GM12878 (cell line): ENCODE measurements at regions not wholly inside any gene's neighbourhood (a gene's known extent, or its start where the extent isn't known, plus 50 kb on each side); places are given as distances from the start of the nearest gene placed in this dataset.

ENCODE experiments used
- ATF7 ChIP-seq: fragments of 450-650 bp; IDR thresholded peaks from 2 replicates; pipeline ENCODE4 v1.6.1; 2016; ENCODE audit warnings: low read depth, mild to moderate bottlenecking
- BACH1 ChIP-seq: fragments of 450-650 bp; IDR thresholded peaks from 2 replicates; pipeline ENCODE4 v1.6.1; 2017; ENCODE audit warnings: mild to moderate bottlenecking, borderline replicate concordance
- CHD4 ChIP-seq: fragments of 200-600 bp; sonication (generic); IDR thresholded peaks from 2 replicates; pipeline ENCODE4 v1.6.1; 2016; ENCODE audit warnings: mild to moderate bottlenecking
- EZH2 ChIP-seq: IDR thresholded peaks from 2 replicates; pipeline ENCODE4 v1.6.1; 2012; ENCODE audit warnings: low read depth, mild to moderate bottlenecking, control low read depth, inconsistent platforms, low read length, borderline replicate concordance; ENCODE audit not compliant: control insufficient read depth
- LARP7 ChIP-seq: fragments of 450-650 bp; IDR thresholded peaks from 2 replicates; pipeline ENCODE4 v1.6.1; 2017; ENCODE audit warnings: mild to moderate bottlenecking
- MYB ChIP-seq: fragments of 150-350 bp; IDR thresholded peaks from 2 replicates; pipeline ENCODE4 v1.6.1; 2014; ENCODE audit warnings: mild to moderate bottlenecking, low read depth, low read length, borderline replicate concordance
- NFYB ChIP-seq: IDR thresholded peaks from 2 replicates; pipeline ENCODE4 v1.6.1; 2011; ENCODE audit warnings: low read depth, mild to moderate bottlenecking, low read length, improper control_type of control experiment, moderate library complexity; ENCODE audit not compliant: insufficient read depth
- POLR2AphosphoS5 ChIP-seq: IDR thresholded peaks from 2 replicates; pipeline ENCODE4 v1.6.1; 2011; ENCODE audit warnings: mild to moderate bottlenecking, low read length, inconsistent platforms
- ZNF274 ChIP-seq: IDR thresholded peaks from one replicate; pipeline ENCODE4 v1.8.0; 2011; ENCODE audit not compliant: insufficient read length, insufficient read depth
- TF ChIP-seq, protein P1 (sequence below), 3 experiments: IDR thresholded peaks in 2 of 3; conservative IDR thresholded peaks in 1 of 3; 2 replicates each; pipeline ENCODE4 v1.5.1; 2011; ENCODE audit warnings: low read depth in 3 of 3, low read length in 3 of 3, mild to moderate bottlenecking in 3 of 3, control low read depth in 2 of 3, moderate library complexity in 2 of 3, inconsistent platforms in 1 of 3, mixed read lengths in 1 of 3; ENCODE audit not compliant: control insufficient read depth in 2 of 3, insufficient read depth in 1 of 3; ENCODE audit errors: extremely low read depth in 1 of 3
- TF ChIP-seq, protein P2 (sequence below): fragments of 450-650 bp; IDR thresholded peaks from 2 replicates; pipeline ENCODE4 v1.6.1; 2017; ENCODE audit warnings: borderline replicate concordance
- TF ChIP-seq, protein P3 (sequence below): IDR thresholded peaks from 2 replicates; pipeline ENCODE4 v1.6.1; 2011; ENCODE audit warnings: low read depth, low read length, improper control_type of control experiment, borderline replicate concordance

DNA sequence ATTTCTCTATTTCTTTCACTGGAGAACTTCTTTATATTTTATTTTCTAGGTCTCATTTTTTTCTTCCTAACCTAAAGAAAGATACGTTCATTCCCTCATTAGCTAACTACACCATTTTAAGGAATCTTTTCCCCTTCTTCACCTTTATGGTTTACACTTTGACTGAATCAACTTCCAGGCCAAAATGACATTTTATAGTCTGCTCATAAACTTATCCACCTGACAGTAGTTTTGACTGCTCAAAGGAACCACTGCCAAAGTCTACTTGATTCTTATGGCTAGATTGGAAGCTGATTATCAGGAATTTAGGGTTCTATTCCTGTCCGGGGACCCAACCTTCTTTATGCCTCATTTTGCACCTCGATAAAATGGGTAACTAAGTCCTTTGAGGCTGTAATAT lies 73.0 kb upstream of the FOXP2 start:
- no peak for TF ChIP-seq ZNF274
- TF ChIP-seq POLR2AphosphoS5 = no peak
- no peak for TF ChIP-seq BACH1
- no peak for TF ChIP-seq CHD4
- TF ChIP-seq LARP7 = no peak
- TF ChIP-seq EZH2 = no peak
- TF ChIP-seq ATF7 = no peak
- no peak for TF ChIP-seq MYB
- TF ChIP-seq, protein P1, sequence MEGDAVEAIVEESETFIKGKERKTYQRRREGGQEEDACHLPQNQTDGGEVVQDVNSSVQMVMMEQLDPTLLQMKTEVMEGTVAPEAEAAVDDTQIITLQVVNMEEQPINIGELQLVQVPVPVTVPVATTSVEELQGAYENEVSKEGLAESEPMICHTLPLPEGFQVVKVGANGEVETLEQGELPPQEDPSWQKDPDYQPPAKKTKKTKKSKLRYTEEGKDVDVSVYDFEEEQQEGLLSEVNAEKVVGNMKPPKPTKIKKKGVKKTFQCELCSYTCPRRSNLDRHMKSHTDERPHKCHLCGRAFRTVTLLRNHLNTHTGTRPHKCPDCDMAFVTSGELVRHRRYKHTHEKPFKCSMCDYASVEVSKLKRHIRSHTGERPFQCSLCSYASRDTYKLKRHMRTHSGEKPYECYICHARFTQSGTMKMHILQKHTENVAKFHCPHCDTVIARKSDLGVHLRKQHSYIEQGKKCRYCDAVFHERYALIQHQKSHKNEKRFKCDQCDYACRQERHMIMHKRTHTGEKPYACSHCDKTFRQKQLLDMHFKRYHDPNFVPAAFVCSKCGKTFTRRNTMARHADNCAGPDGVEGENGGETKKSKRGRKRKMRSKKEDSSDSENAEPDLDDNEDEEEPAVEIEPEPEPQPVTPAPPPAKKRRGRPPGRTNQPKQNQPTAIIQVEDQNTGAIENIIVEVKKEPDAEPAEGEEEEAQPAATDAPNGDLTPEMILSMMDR (IDR thresholded peaks at IDR 0.05 in 2 of 3, conservative IDR thresholded peaks at IDR 0.05 in 1 of 3; ENCODE audit: control insufficient read depth in 2 of 3, extremely low read depth in 1 of 3, insufficient read depth in 1 of 3, low read depth in 3 of 3, low read length in 3 of 3) = no peak
- TF ChIP-seq, protein P2, sequence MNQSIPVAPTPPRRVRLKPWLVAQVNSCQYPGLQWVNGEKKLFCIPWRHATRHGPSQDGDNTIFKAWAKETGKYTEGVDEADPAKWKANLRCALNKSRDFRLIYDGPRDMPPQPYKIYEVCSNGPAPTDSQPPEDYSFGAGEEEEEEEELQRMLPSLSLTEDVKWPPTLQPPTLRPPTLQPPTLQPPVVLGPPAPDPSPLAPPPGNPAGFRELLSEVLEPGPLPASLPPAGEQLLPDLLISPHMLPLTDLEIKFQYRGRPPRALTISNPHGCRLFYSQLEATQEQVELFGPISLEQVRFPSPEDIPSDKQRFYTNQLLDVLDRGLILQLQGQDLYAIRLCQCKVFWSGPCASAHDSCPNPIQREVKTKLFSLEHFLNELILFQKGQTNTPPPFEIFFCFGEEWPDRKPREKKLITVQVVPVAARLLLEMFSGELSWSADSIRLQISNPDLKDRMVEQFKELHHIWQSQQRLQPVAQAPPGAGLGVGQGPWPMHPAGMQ = no peak
- no peak for TF ChIP-seq NFYB
- TF ChIP-seq, protein P3, sequence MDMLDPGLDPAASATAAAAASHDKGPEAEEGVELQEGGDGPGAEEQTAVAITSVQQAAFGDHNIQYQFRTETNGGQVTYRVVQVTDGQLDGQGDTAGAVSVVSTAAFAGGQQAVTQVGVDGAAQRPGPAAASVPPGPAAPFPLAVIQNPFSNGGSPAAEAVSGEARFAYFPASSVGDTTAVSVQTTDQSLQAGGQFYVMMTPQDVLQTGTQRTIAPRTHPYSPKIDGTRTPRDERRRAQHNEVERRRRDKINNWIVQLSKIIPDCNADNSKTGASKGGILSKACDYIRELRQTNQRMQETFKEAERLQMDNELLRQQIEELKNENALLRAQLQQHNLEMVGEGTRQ = no peak
